WTC11 (cell line): ENCODE measurements at regions not wholly inside any gene's neighbourhood (a gene's known extent, or its start where the extent isn't known, plus 50 kb on each side); places are given as distances from the start of the nearest gene placed in this dataset.

ENCODE experiments used
- ATAC-seq: fragments of 200-7000 bp; cut with Tn5 transposase; 2 replicates; pipeline ENCODE4 v1.10.0; 2021; ENCODE audit warnings: mild to moderate bottlenecking, moderate library complexity
- CTCF ChIA-PET: fragments of 300-600 bp; sonication (Branson Sonifier 250); formaldehyde crosslinking; loops from one replicate; lab custom pipeline; 2021; ENCODE audit warnings: antibody characterized with exemption; lab: Charles Lee
- POLR2A ChIA-PET: fragments of 350-600 bp; sonication (Branson Sonifier 250); formaldehyde crosslinking; loops from one replicate; lab custom pipeline; 2021; ENCODE audit warnings: antibody characterized with exemption; lab: Charles Lee
- DNase-seq: peaks from one replicate; pipeline ENCODE4 v3.0.0; 2021; ENCODE audit warnings: low spot score
- H3K27ac Mint-ChIP-seq: 2 replicates; pipeline ENCODE4 v1.8.0; 2021; ENCODE audit warnings: mixed read lengths
- H3K27me3 Mint-ChIP-seq: 2 replicates; pipeline ENCODE4 v1.8.0; 2021; ENCODE audit warnings: low read depth, mild to moderate bottlenecking, moderate library complexity, mixed read lengths
- H3K36me3 Mint-ChIP-seq: 2 replicates; pipeline ENCODE4 v1.8.0; 2021; ENCODE audit warnings: mixed read lengths
- H3K4me1 Mint-ChIP-seq: 2 replicates; pipeline ENCODE4 v1.8.0; 2022; ENCODE audit warnings: mixed read lengths
- H3K4me3 Mint-ChIP-seq: 2 replicates; pipeline ENCODE4 v1.8.0; 2021; ENCODE audit warnings: mild to moderate bottlenecking, moderate library complexity, mixed read lengths
- H3K9me3 Mint-ChIP-seq: 2 replicates; pipeline ENCODE4 v1.8.0; 2021; ENCODE audit warnings: mixed read lengths
- AR ChIP-seq: fragments of 250-450 bp; sonication (Bioruptor Pico); IDR thresholded peaks from 2 replicates; pipeline ENCODE4 v1.9.0; 2021; ENCODE audit warnings: mild to moderate bottlenecking
- CDX4 ChIP-seq: fragments of 250-450 bp; sonication (Bioruptor Pico); IDR thresholded peaks from 2 replicates; pipeline ENCODE4 v1.9.0; 2021; ENCODE audit warnings: moderate library complexity, mild to moderate bottlenecking, inconsistent platforms, borderline replicate concordance
- CREB1 ChIP-seq: sonication (generic); formaldehyde crosslinking; IDR thresholded peaks from 2 replicates; pipeline ENCODE4 v1.8.0; 2023; ENCODE audit warnings: mild to moderate bottlenecking, missing genetic modification reagents
- E2F1 ChIP-seq: sonication (generic); formaldehyde crosslinking; IDR thresholded peaks from 2 replicates; pipeline ENCODE4 v1.8.0; 2022; ENCODE audit warnings: mild to moderate bottlenecking, missing genetic modification reagents
- EMX1 ChIP-seq: fragments of 250-450 bp; sonication (Bioruptor Pico); IDR thresholded peaks from 2 replicates; pipeline ENCODE4 v1.8.0; 2021; ENCODE audit warnings: mild to moderate bottlenecking
- ERG ChIP-seq: fragments of 250-450 bp; sonication (Bioruptor Pico); IDR thresholded peaks from 2 replicates; pipeline ENCODE4 v1.8.0; 2021; ENCODE audit warnings: mild to moderate bottlenecking
- GRHL2 ChIP-seq: fragments of 250-450 bp; sonication (Bioruptor Pico); IDR thresholded peaks from 2 replicates; pipeline ENCODE4 v1.8.0; 2022; ENCODE audit warnings: mild to moderate bottlenecking, moderate library complexity; ENCODE audit not compliant: insufficient replicate concordance, severe bottlenecking
- GTF2I ChIP-seq: fragments of 250-450 bp; sonication (Bioruptor Pico); conservative IDR thresholded peaks from 2 replicates; pipeline ENCODE4 v1.4.0; 2021; ENCODE audit warnings: mild to moderate bottlenecking
- IRF2 ChIP-seq: sonication (generic); formaldehyde crosslinking; IDR thresholded peaks from 2 replicates; pipeline ENCODE4 v1.8.0; 2022; ENCODE audit warnings: low read depth, missing genetic modification reagents, borderline replicate concordance
- NFYB ChIP-seq: sonication (generic); formaldehyde crosslinking; conservative IDR thresholded peaks from 2 replicates; pipeline ENCODE4 v1.8.0; 2022; ENCODE audit warnings: low read depth, missing genetic modification reagents
- NR2C2 ChIP-seq: sonication (generic); formaldehyde crosslinking; IDR thresholded peaks from 2 replicates; pipeline ENCODE4 v1.8.0; 2022; ENCODE audit warnings: mild to moderate bottlenecking, missing genetic modification reagents
- RELA ChIP-seq: sonication (generic); formaldehyde crosslinking; IDR thresholded peaks from 2 replicates; pipeline ENCODE4 v1.8.1; 2022; ENCODE audit warnings: missing genetic modification reagents, mild to moderate bottlenecking, borderline replicate concordance
- SMAD3 ChIP-seq: sonication (generic); formaldehyde crosslinking; IDR thresholded peaks from 2 replicates; pipeline ENCODE4 v1.8.0; 2022; ENCODE audit warnings: missing genetic modification reagents, mild to moderate bottlenecking, borderline replicate concordance
- TEAD1 ChIP-seq: sonication (generic); formaldehyde crosslinking; IDR thresholded peaks from 2 replicates; pipeline ENCODE4 v1.8.0; 2022; ENCODE audit warnings: mild to moderate bottlenecking, missing genetic modification reagents
- TP53 ChIP-seq: sonication (generic); formaldehyde crosslinking; IDR thresholded peaks from 2 replicates; pipeline ENCODE4 v1.8.1; 2023; ENCODE audit warnings: mild to moderate bottlenecking, missing genetic modification reagents
- ZBTB43 ChIP-seq: sonication (generic); formaldehyde crosslinking; IDR thresholded peaks from 2 replicates; pipeline ENCODE4 v1.8.1; 2023; ENCODE audit warnings: mild to moderate bottlenecking, missing genetic modification reagents
- ZNF121 ChIP-seq: sonication (generic); formaldehyde crosslinking; IDR thresholded peaks from 2 replicates; pipeline ENCODE4 v1.8.0; 2023; ENCODE audit warnings: missing genetic modification reagents
- ZNF232 ChIP-seq: sonication (generic); formaldehyde crosslinking; IDR thresholded peaks from 2 replicates; pipeline ENCODE4 v1.8.0; 2022; ENCODE audit warnings: mild to moderate bottlenecking, missing genetic modification reagents
- ZNF263 ChIP-seq: sonication (generic); formaldehyde crosslinking; IDR thresholded peaks from 2 replicates; pipeline ENCODE4 v1.8.1; 2022; ENCODE audit warnings: low read depth, mild to moderate bottlenecking, moderate library complexity, missing genetic modification reagents

- POLR2A ChIA-PET: no interaction called here
- ATAC-seq (no peak), DNase-seq (no peak)
- Mint-ChIP-seq H3K4me3 (no peak overlapping the region), H3K4me1 (0 out of 2 replicates have a peak, but pooled peaks cover 3% of the 10 kb centered on the region), H3K9me3 (peaks cover 29% of the 10 kb centered on the region), H3K36me3 (peaks cover 5% of the 10 kb centered on the region), H3K27ac (no peak overlapping the region), H3K27me3 (no peaks in the 10 kb centered on the region)
- CTCF ChIA-PET: no interaction called here
- TF ChIP-seq SMAD3 (CRISPR knock-in tag) (no peak), ZNF232 (CRISPR knock-in tag) (no peak), GTF2I (CRISPR knock-in tag) (no peak), E2F1 (CRISPR knock-in tag) (no peak), EMX1 (CRISPR knock-in tag) (no peak), CDX4 (CRISPR knock-in tag) (no peak), TEAD1 (CRISPR knock-in tag) (no peak), ZNF263 (no peak), ZNF121 (CRISPR knock-in tag) (no peak), ERG (no peak)
Observed at GRCh38 chr6:105894556-105894955, 191.6 kb upstream of the PRDM1 start.

- CTCF ChIA-PET: no interaction called here
- H3K27me3 Mint-ChIP-seq: no peaks in the 10 kb centered on the region
- TF ChIP-seq IRF2 (CRISPR knock-in tag) (no peak), NFYB (CRISPR knock-in tag) (no peak), ZBTB43 (CRISPR knock-in tag) (no peak), CREB1 (no peak), AR (CRISPR knock-in tag) (no peak), NR2C2 (CRISPR knock-in tag) (no peak), TP53 (CRISPR knock-in tag) (no peak), GRHL2 (CRISPR knock-in tag) (no peak), CDX4 (CRISPR knock-in tag) (no peak), RELA (no peak)
- TF ChIP-seq, all 79 proteins: peak for 0
- Mint-ChIP-seq H3K36me3 (peaks cover 10% of the 10 kb centered on the region), H3K27ac (no peak overlapping the region), H3K4me3 (no peak overlapping the region), H3K9me3 (peaks cover 33% of the 10 kb centered on the region), H3K4me1 (0 out of 2 replicates have a peak, but pooled peaks cover 3% of the 10 kb centered on the region)
- DNase-seq (no peak), ATAC-seq (no peak)
- POLR2A ChIA-PET: no interaction called here
Observed at GRCh38 chr6:105893741-105894140, 192.4 kb upstream of the PRDM1 start.
